BJ (cell line): ENCODE measurements at regions not wholly inside any gene's neighbourhood (a gene's known extent, or its start where the extent isn't known, plus 50 kb on each side); places are given as distances from the start of the nearest gene placed in this dataset.

ENCODE experiments used
- CTCF ChIA-PET: fragments of 350-600 bp; formaldehyde crosslinking; extraction: SDS; loops from one replicate; lab custom pipeline; 2021; ENCODE audit warnings: antibody characterized with exemption, inconsistent platforms; lab: Yijun Ruan, JAX
- POLR2A ChIA-PET: fragments of 300-600 bp; sonication (Branson Sonifier 250); formaldehyde crosslinking; extraction: SDS; loops from one replicate; lab custom pipeline; 2021; ENCODE audit warnings: antibody characterized with exemption; lab: Charles Lee
- DNase-seq: peaks from one replicate; pipeline ENCODE4 v3.0.0-alpha.2; 2011; ENCODE audit warnings: low read depth
- H3K27me3 ChIP-seq: 2 replicates; pipeline ENCODE4 v1.6.0; 2011; ENCODE audit warnings: low read length; ENCODE audit not compliant: control insufficient read depth, insufficient read depth
- H3K36me3 ChIP-seq: 2 replicates; pipeline ENCODE4 v1.5.1; 2011; ENCODE audit warnings: low read length; ENCODE audit not compliant: control insufficient read depth, insufficient read depth
- H3K4me3 ChIP-seq: 2 replicates; pipeline ENCODE4 v1.5.1; 2011; ENCODE audit warnings: low read depth, mild to moderate bottlenecking, control low read depth, low read length
- CTCF ChIP-seq: IDR thresholded peaks from 2 replicates; pipeline ENCODE4 v1.5.1; 2011; ENCODE audit warnings: low read depth, mild to moderate bottlenecking, control low read depth, inconsistent platforms, low read length, moderate library complexity; ENCODE audit not compliant: insufficient read depth

- no peak for TF ChIP-seq CTCF
- H3K4me3 ChIP-seq, result no peak overlapping the region
- POLR2A ChIA-PET, result no interaction called here
- H3K36me3 ChIP-seq, result no peaks in the 10 kb centered on the region
- DNase-seq, result no peak
- no peaks in the 10 kb centered on the region for H3K27me3 ChIP-seq
- CTCF ChIA-PET, result no interaction called here
Observed at GRCh38 chr14:106848330-106849121, 1322.1 kb downstream of the TMEM121 start.

- no peak overlapping the region for H3K4me3 ChIP-seq
- ChIA-PET POLR2A (no interaction called here), CTCF (no interaction called here)
- DNase-seq, result no peak
- no peak for TF ChIP-seq CTCF
- H3K36me3 ChIP-seq, result no peaks in the 10 kb centered on the region
- H3K27me3 ChIP-seq, result no peaks in the 10 kb centered on the region
Observed at GRCh38 chr14:106850913-106851825, 1324.8 kb downstream of the TMEM121 start.

GRCh38 chr14:106872611-106873446 is 1346.4 kb downstream of the TMEM121 start:
- TF ChIP-seq CTCF, result no peak
- ChIA-PET POLR2A (no interaction called here), CTCF (no interaction called here)
- H3K36me3 ChIP-seq, result no peaks in the 10 kb centered on the region
- H3K4me3 ChIP-seq, result no peak overlapping the region
- no peaks in the 10 kb centered on the region for H3K27me3 ChIP-seq
- DNase-seq, result no peak

- CTCF ChIA-PET, result interaction anchor here (1.2 kb wide), 1 partner anchor 8 kb away, joined by 3 read pairs; no protein-coding TSS in a partner anchor
- POLR2A ChIA-PET, result no interaction called here
Observed at GRCh38 chr14:106874350-106874749, 1348.0 kb downstream of the TMEM121 start.

More at GRCh38 chr14:106874350-106874749, 1348.0 kb downstream of the TMEM121 start:
- Histone ChIP-seq H3K27me3 (no peaks in the 10 kb centered on the region), H3K36me3 (no peaks in the 10 kb centered on the region), H3K4me3 (no peak overlapping the region)
- no peak for TF ChIP-seq CTCF
- no peak for DNase-seq
